HG03565 (cell line): ENCODE measurements at regions not wholly inside any gene's neighbourhood (a gene's known extent, or its start where the extent isn't known, plus 50 kb on each side); places are given as distances from the start of the nearest gene placed in this dataset.

Source experiments
- ATAC-seq: cut with Tn5 transposase; IDR thresholded peaks from one replicate; pipeline ENCODE4 v1.9.1; 2021; ENCODE audit warnings: mild to moderate bottlenecking, moderate library complexity; ENCODE audit not compliant: unreplicated experiment

GRCh38 chr20:59376109-59376841 is 75.9 kb downstream of the EDN3 start:
- no peak for ATAC-seq

GRCh38 chr20:59376998-59377397 is 76.6 kb downstream of the EDN3 start:
- ATAC-seq, result no peak

GRCh38 chr20:59377842-59378241 is 77.4 kb downstream of the EDN3 start:
- no peak for ATAC-seq

GRCh38 chr20:59378396-59378795 is 78.0 kb downstream of the EDN3 start:
- no peak for ATAC-seq

- ATAC-seq, result no peak
These were observed 78.6 kb downstream of the EDN3 start for GRCh38 chr20:59378966-59379365.

- no peak for ATAC-seq
These were observed 81.3 kb downstream of the EDN3 start for GRCh38 chr20:59381689-59382088.

GRCh38 chr20:59382157-59382725 is 81.8 kb downstream of the EDN3 start:
- no peak for ATAC-seq

- ATAC-seq, result no peak
These were observed 82.5 kb downstream of the EDN3 start for GRCh38 chr20:59382907-59383306.

GRCh38 chr20:59385038-59385437 is 84.6 kb downstream of the EDN3 start:
- no peak for ATAC-seq

- no peak for ATAC-seq
These were observed 85.1 kb downstream of the EDN3 start for GRCh38 chr20:59385480-59385879.

GRCh38 chr20:59386809-59387208 is 86.4 kb downstream of the EDN3 start:
- no peak for ATAC-seq

GRCh38 chr20:59387891-59388290 is 87.5 kb downstream of the EDN3 start:
- ATAC-seq, result no peak

GRCh38 chr20:59388402-59388801 is 88.0 kb downstream of the EDN3 start:
- ATAC-seq, result no peak

- ATAC-seq, result no peak
These were observed 90.0 kb downstream of the EDN3 start for GRCh38 chr20:59390437-59390836.

- no peak for ATAC-seq
These were observed 91.6 kb downstream of the EDN3 start for GRCh38 chr20:59391975-59392374.

- no peak for ATAC-seq
These were observed 92.3 kb downstream of the EDN3 start for GRCh38 chr20:59392736-59393135.

GRCh38 chr20:59393142-59393541 is 92.7 kb downstream of the EDN3 start:
- no peak for ATAC-seq

- ATAC-seq, result no peak
These were observed 95.3 kb downstream of the EDN3 start for GRCh38 chr20:59395729-59396128.

GRCh38 chr20:59398537-59399205 is 98.3 kb downstream of the EDN3 start:
- ATAC-seq, result no peak

- ATAC-seq, result no peak
These were observed 99.2 kb downstream of the EDN3 start for GRCh38 chr20:59399426-59400099.

GRCh38 chr20:59400708-59401107 is 100.3 kb downstream of the EDN3 start:
- ATAC-seq, result no peak

GRCh38 chr20:59402681-59403080 is 102.3 kb downstream of the EDN3 start:
- no peak for ATAC-seq
